Ascending aorta (tissue), 2 donors: ENCODE measurements at regions not wholly inside any gene's neighbourhood (a gene's known extent, or its start where the extent isn't known, plus 50 kb on each side); places are given as distances from the start of the nearest gene placed in this dataset.
A peak's percentile ranks its signal among the peaks of the same experiment; 100 is the strongest.
"Not testable (repeated sequence)": the region's sequence is repeated elsewhere in the genome, so short reads cannot be mapped to it uniquely, and the experiment has no call there.

Experiments
- DNase-seq, 2 donors: peaks; one replicate each; pipeline ENCODE4 v3.0.0-alpha.2; 2019; ENCODE audit warnings: low spot score in 2 of 2
- H3K27ac ChIP-seq, 2 donors: fragments of 200-600 bp; sonication (generic); one replicate each; pipeline ENCODE4 v1.5.1; 2016 to 2017; ENCODE audit warnings: mild to moderate bottlenecking in 1 of 2
- H3K27me3 ChIP-seq: fragments of 200-600 bp; sonication (generic); one replicate; pipeline ENCODE4 v1.5.1; 2017
- H3K36me3 ChIP-seq, 2 donors: fragments of 200-600 bp; sonication (generic); one replicate each; pipeline ENCODE4 v1.5.1; 2016
- H3K4me1 ChIP-seq, 2 donors: fragments of 200-600 bp; sonication (generic); one replicate each; pipeline ENCODE4 v1.5.1; 2016 to 2017; ENCODE audit warnings: mild to moderate bottlenecking in 1 of 2
- H3K4me3 ChIP-seq, 2 donors: fragments of 200-600 bp; sonication (generic); one replicate each; pipeline ENCODE4 v1.5.1; 2016 to 2017; ENCODE audit warnings: mild to moderate bottlenecking in 1 of 2
- H3K9me3 ChIP-seq, 2 donors: fragments of 200-600 bp; sonication (generic); one replicate each; pipeline ENCODE4 v1.5.1; 2016
- intact Hi-C: fragments of 100-400 bp; cut with DNase I; formaldehyde crosslinking; loops from one replicate; pipeline ENCODE4 v1.15.1; 2023
- TF ChIP-seq, protein P1 (sequence below), 3 experiments: fragments of 200-600 bp in 2 of 3; fragments of 450-650 bp in 1 of 3; sonication (generic) in 2 of 3; IDR thresholded peaks; one replicate each; pipeline ENCODE4 v1.5.1; 2016 to 2019; ENCODE audit warnings: antibody characterized with exemption in 3 of 3, mild to moderate bottlenecking in 1 of 3, moderate library complexity in 1 of 3

DNA sequence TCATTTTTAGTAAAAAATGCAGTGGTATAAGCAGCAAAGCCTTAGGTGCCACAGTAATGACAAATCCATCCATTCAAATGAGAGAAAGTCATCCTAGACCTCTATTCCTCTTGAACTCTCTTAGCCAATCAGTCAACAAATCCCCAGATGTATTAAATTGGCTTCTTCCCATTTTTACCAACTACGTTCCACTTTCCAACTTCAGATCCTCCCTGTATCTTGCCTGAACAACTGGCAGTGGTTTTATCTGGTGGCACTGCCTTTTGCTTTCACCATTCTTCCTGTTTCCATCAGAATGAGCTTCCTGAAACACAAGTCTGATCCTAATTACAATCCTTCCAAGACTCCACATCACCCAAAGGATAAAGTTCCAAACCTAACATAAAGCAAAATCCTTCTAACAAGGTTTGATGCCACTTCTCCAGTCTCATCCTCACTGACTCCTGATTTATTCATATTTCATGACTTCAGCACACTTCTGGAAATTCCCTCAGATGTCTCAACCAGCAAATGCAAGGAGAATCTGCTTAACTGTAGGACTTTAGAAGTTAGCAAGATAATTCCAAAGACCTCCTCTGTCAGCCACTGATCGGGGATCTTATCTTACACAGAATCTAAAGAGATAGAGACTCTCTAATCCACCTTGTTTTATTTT, 69.8 kb upstream of the SLC4A7 start:
- intact Hi-C loops, result no loop called here
- DNase-seq, result no peak
- peaks cover 0 to 16% of the 10 kb centered on the region in 2 donors for H3K4me1 ChIP-seq
- H3K4me3 ChIP-seq, result no peak overlapping the region
- H3K9me3 ChIP-seq, result no peaks in the 10 kb centered on the region
- H3K27ac ChIP-seq, result peak overlapping the region; percentile 29 to 57
- TF ChIP-seq, protein P1, sequence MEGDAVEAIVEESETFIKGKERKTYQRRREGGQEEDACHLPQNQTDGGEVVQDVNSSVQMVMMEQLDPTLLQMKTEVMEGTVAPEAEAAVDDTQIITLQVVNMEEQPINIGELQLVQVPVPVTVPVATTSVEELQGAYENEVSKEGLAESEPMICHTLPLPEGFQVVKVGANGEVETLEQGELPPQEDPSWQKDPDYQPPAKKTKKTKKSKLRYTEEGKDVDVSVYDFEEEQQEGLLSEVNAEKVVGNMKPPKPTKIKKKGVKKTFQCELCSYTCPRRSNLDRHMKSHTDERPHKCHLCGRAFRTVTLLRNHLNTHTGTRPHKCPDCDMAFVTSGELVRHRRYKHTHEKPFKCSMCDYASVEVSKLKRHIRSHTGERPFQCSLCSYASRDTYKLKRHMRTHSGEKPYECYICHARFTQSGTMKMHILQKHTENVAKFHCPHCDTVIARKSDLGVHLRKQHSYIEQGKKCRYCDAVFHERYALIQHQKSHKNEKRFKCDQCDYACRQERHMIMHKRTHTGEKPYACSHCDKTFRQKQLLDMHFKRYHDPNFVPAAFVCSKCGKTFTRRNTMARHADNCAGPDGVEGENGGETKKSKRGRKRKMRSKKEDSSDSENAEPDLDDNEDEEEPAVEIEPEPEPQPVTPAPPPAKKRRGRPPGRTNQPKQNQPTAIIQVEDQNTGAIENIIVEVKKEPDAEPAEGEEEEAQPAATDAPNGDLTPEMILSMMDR (IDR thresholded peaks at IDR 0.05), result no peak
- H3K27me3 ChIP-seq, result no peaks in the 10 kb centered on the region
- no peaks in the 10 kb centered on the region for H3K36me3 ChIP-seq

DNA sequence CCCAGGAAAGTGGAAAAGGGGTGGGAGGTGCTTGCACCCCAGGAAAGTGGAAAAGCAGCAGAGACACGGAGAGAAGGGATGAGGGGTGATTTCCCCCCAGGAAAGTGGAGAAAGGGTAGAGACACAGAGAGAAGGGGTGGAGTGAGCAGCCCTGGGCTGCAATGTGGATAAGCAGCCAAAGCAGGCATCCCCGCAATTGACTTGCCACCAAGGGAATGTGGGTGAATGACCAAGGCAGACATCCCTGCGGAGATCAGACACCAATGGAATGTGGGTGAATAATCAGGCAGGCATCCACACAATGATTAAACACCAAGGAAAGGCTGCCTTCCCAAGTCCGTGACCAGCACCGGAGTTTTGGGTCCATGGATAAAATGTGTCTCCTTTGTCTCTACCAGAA, 68.5 kb upstream of the SLC4A7 start:
- H3K27ac ChIP-seq, H3K27me3 ChIP-seq, H3K4me3 ChIP-seq, H3K36me3 ChIP-seq, H3K9me3 ChIP-seq, DNase-seq, intact Hi-C loops: not testable (repeated sequence)
- peaks cover 0 to 11% of the 10 kb centered on the region in 2 donors for H3K4me1 ChIP-seq

DNA sequence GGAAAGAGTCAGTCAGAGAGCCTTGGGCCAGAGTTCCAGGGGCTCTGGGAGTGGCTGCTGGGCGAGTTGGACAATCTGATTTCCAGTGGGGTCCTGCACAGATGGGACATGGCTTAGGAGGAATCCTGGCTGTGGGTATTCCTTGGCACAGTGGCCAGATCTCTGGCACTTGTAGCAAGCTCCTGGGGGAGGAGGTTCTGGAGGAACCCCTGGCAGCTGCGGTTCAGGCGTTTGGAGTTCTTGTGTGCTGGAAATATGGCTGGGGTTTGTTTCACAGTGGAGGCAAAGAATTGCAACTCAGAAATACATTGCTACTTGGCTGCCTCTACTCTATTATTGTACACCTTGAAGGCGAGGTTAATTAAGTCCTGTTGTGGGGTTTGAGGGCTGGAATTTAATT, 67.2 kb upstream of the SLC4A7 start:
- H3K4me1 ChIP-seq, intact Hi-C loops, H3K4me3 ChIP-seq, H3K27me3 ChIP-seq, H3K9me3 ChIP-seq, H3K36me3 ChIP-seq, H3K27ac ChIP-seq, DNase-seq: not testable (repeated sequence)

DNA sequence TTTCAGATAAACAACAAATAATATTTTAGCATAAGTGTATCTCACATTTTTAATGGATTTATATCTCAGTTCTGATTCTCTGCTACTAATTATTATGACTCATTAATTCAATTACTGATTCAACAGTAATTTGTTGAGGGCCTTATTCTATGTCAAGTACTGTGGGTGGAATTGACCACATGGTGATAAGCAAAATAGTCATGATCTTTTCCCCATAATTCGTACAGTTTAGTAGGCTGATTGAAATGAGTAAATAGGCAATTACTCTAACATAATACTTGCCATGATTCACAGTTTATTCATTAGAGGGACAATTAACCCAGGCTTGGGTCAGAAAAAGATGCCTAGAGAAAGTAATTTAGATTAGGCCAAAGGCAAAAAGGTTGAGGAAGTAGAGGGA, 60.9 kb upstream of the SLC4A7 start:
- intact Hi-C loops, result no loop called here
- Histone ChIP-seq H3K27ac (no peak overlapping the region), H3K27me3 (no peaks in the 10 kb centered on the region), H3K9me3 (no peaks in the 10 kb centered on the region), H3K4me3 (no peak overlapping the region), H3K4me1 (peaks cover 0 to 6% of the 10 kb centered on the region in 2 donors), H3K36me3 (no peaks in the 10 kb centered on the region)
- TF ChIP-seq, protein P1 (IDR thresholded peaks at IDR 0.05), result no peak
- DNase-seq, result no peak

DNA sequence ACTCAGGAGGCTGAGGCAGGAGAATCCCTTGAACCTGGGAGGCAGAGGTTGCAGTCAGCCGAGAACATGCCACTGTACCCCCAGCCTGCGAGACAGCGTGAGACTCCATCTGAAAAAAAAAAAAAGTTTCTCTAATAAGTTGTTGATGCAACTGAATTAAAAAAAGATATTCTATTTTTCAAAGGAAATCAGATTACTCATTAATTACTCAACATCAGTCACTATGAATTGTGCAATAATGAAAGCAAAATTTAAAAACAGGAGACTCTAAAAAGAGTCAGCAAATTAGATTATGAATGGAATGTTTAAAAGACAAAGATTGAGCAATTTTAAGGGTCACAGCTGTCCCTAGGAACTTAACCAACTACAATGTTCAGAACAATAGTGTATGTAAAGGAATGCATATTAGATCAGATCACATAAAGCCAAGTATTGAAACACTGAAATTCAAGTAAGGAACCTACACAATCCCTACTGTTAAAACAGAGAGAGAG, 60.2 kb upstream of the SLC4A7 start:
- Histone ChIP-seq H3K4me3 (no peak overlapping the region), H3K4me1 (peaks cover 0 to 6% of the 10 kb centered on the region in 2 donors), H3K27ac (peak overlapping the region in 1 of 2 donors; percentile 12), H3K27me3 (no peaks in the 10 kb centered on the region), H3K9me3 (no peaks in the 10 kb centered on the region), H3K36me3 (no peaks in the 10 kb centered on the region)
- TF ChIP-seq, protein P1 (IDR thresholded peaks at IDR 0.05), result no peak
- no peak for DNase-seq
- intact Hi-C loops, result loop anchor here (5.0 kb wide), 1 partner anchor 33 kb away; no protein-coding TSS in a partner anchor

DNA sequence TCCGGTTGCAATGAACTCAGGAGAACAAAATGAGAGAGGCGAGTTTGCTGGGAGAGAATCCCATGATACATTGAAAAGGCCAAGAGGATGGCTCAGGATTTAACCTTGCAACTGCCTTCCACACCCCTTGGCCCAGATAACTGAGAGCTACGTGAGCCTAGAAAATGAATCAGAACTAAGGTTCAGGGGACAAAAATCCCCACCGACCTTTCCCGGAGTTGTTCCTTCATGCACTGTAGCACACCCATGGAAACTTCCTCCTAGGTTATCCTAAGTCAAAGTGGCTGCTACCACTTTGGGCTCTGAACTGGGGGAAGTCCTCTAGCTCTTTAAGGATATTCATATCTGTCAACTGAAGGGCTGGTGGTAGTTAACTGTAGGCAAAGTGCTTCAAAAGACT, 58.3 kb upstream of the SLC4A7 start:
- Histone ChIP-seq H3K36me3 (no peaks in the 10 kb centered on the region), H3K9me3 (no peaks in the 10 kb centered on the region), H3K27ac (no peak overlapping the region), H3K4me1 (peaks cover 0 to 6% of the 10 kb centered on the region in 2 donors), H3K27me3 (no peaks in the 10 kb centered on the region), H3K4me3 (no peak overlapping the region)
- DNase-seq, result no peak
- intact Hi-C loops, result loop anchor here (5.0 kb wide), 1 partner anchor 35 kb away; no protein-coding TSS in a partner anchor
- TF ChIP-seq, protein P1 (IDR thresholded peaks at IDR 0.05), result no peak
